C4-2B (cell line): ENCODE measurements at regions not wholly inside any gene's neighbourhood (a gene's known extent, or its start where the extent isn't known, plus 50 kb on each side); places are given as distances from the start of the nearest gene placed in this dataset.

ENCODE experiments used
- H3K27ac ChIP-seq: fragments of 450-650 bp; 2 replicates; pipeline ENCODE4 v1.5.1; 2017
- ZFX ChIP-seq: fragments of 450-650 bp; IDR thresholded peaks from 2 replicates; pipeline ENCODE4 v1.6.1; 2017
- TF ChIP-seq, protein P1 (sequence below): fragments of 450-650 bp; conservative IDR thresholded peaks from 2 replicates; pipeline ENCODE4 v1.5.1; 2017; ENCODE audit warnings: mild to moderate bottlenecking

DNA sequence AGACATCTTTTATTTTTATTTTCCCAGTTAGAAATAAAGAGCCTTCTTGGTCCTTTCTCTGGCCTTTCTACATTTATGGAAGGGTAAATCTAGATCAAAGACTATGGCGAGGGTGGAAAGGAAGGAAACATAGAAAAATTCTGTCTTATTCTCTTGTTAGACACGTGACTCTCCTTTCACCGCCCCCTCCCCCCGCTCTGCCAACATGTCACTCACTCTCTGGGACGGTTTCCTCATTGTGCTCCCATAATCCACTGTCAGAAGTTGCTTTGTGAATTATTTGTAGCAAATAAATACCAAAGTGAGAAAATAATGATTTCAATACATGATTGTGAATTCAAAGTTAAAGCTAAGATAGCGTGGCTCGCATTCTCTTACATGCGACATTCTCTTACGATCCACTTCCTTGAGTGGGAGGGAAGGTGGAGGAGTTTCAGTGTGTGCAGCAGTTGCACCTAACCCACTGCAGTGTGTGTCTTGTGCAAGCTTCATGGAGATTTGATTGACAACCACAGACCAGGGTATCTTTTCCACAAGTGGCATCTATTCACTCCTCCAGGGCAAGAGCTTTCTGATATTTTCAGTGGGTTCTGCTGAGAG, 423.0 kb upstream of the KIF2A start:
- no peak overlapping the region; the same call in 1 of the 2 replicates for H3K27ac ChIP-seq
- no peak for TF ChIP-seq ZFX
- TF ChIP-seq, protein P1, sequence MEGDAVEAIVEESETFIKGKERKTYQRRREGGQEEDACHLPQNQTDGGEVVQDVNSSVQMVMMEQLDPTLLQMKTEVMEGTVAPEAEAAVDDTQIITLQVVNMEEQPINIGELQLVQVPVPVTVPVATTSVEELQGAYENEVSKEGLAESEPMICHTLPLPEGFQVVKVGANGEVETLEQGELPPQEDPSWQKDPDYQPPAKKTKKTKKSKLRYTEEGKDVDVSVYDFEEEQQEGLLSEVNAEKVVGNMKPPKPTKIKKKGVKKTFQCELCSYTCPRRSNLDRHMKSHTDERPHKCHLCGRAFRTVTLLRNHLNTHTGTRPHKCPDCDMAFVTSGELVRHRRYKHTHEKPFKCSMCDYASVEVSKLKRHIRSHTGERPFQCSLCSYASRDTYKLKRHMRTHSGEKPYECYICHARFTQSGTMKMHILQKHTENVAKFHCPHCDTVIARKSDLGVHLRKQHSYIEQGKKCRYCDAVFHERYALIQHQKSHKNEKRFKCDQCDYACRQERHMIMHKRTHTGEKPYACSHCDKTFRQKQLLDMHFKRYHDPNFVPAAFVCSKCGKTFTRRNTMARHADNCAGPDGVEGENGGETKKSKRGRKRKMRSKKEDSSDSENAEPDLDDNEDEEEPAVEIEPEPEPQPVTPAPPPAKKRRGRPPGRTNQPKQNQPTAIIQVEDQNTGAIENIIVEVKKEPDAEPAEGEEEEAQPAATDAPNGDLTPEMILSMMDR: no peak

GRCh38 chr5:61884252-61884855, 421.7 kb upstream of the KIF2A start:
- no peak overlapping the region for H3K27ac ChIP-seq
- TF ChIP-seq, protein P1: no peak
- no peak for TF ChIP-seq ZFX

DNA sequence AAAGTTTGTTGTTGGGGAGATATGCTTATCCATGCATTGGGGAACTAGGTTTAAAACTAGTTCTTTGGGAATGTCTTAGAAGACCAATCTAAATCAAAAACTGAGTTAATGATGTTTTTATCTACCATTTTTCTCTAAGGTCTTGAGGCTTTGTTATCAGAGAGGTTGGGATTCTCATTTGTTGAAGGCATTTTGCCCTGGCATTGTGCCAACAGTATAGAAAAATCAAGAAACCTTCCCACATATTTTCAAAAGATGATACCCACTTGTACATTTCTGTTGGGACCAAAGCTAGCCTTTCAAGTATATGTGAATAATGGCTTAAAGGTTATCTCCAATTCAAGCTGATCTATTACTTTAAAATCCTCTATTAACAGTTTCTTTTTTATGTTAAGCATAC, 419.8 kb upstream of the KIF2A start:
- no peak for TF ChIP-seq ZFX
- TF ChIP-seq, protein P1: no peak
- H3K27ac ChIP-seq: no peak overlapping the region

DNA sequence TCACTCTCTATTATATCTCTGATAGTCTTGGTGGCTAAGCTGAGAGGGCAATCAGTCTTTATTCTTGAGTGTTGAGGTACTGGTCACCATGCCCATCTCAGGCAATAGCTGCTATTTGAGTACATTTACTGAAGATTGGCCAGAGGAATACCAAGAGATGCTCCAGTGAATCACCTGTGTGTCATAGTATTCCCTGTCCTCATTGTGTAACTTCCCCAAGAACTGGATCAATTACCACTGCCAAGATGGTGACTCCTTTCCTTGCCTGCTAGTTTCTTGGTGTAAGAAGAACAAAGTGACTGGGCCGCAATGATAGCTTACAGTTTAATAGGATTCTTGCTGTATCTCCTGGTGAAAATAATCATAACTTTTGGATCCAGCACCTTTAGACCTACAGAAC, 418.7 kb upstream of the KIF2A start:
- TF ChIP-seq, protein P1: no peak
- no peak for TF ChIP-seq ZFX
- no peak overlapping the region for H3K27ac ChIP-seq

GRCh38 chr5:61894046-61894445, 412.0 kb upstream of the KIF2A start:
- H3K27ac ChIP-seq: no peak overlapping the region
- TF ChIP-seq ZFX: no peak
- TF ChIP-seq, protein P1: no peak

DNA sequence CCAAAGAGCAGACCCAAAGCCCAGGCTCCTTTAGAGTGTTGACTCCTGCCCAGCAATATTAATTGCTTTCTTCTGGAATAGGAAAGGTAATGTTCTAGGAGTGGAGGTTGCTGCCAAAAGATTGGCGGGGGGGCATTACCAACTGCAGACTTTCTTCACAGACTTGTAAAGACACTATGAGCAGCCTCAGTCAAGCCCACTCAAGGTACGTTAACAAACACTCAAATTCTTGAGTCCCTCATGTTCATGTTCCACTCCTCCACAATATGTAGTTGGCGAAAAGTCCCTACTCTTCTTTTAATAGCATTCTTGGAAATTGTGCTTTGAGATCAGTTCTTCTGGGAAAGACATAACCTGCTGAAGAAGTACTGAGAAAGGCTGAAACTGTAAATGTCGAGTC, 409.2 kb upstream of the KIF2A start:
- TF ChIP-seq, protein P1: no peak
- no peak for TF ChIP-seq ZFX
- no peak overlapping the region for H3K27ac ChIP-seq

- TF ChIP-seq, protein P1: no peak
- no peak for TF ChIP-seq ZFX
- no peak overlapping the region for H3K27ac ChIP-seq
Measured at GRCh38 chr5:61897251-61897650, 408.8 kb upstream of the KIF2A start.
